Endothelial cell of umbilical vein (primary cell): ENCODE measurements at regions not wholly inside any gene's neighbourhood (a gene's known extent, or its start where the extent isn't known, plus 50 kb on each side); places are given as distances from the start of the nearest gene placed in this dataset.

Experiments
- BruUV-seq: library from RNA; stranded (reverse); fragments of 400-500 nt; replicated peaks from 2 replicates; lab custom pipeline; 2021; lab: Mats Ljungman, UMichigan
- CTCF ChIA-PET: fragments of 300-600, 350-600 bp; sonication (Branson Sonifier 250); formaldehyde crosslinking; loops from one replicate; lab custom pipeline; 2021; ENCODE audit warnings: antibody characterized with exemption, inconsistent platforms; lab: Charles Lee
- POLR2A ChIA-PET: fragments of 300-600, 350-600 bp; sonication (Branson Sonifier 250); formaldehyde crosslinking; loops from one replicate; lab custom pipeline; 2021; ENCODE audit warnings: antibody characterized with exemption, inconsistent platforms; lab: Charles Lee
- DNase-seq: peaks from one replicate; pipeline ENCODE4 v3.0.0-alpha.2; 2011; ENCODE audit warnings: low read depth, low spot score
- FAIRE-seq: peaks from 2 replicates; lab custom pipeline; 2011; peaks lifted over from hg19 to GRCh38; lab: Jason Lieb, UNC
- H2AFZ ChIP-seq: 2 replicates; pipeline ENCODE4 v1.6.0; 2012; ENCODE audit warnings: low read depth, low read length, control low read depth, inconsistent platforms
- H3K27ac ChIP-seq: 2 replicates; pipeline ENCODE4 v1.5.1; 2011; ENCODE audit warnings: low read depth, mild to moderate bottlenecking, control low read depth, low read length, moderate library complexity; ENCODE audit not compliant: insufficient read depth
- H3K27me3 ChIP-seq, 2 experiments: 2 replicates each; pipeline versions ENCODE4 v1.6.0 to v1.6.1; 2011; ENCODE audit warnings: low read length in 2 of 2, mixed read lengths in 1 of 2; ENCODE audit not compliant: control insufficient read depth in 2 of 2, insufficient read depth in 2 of 2
- H3K36me3 ChIP-seq, 2 experiments: 2 replicates in 1 of 2; 3 replicates in 1 of 2; pipeline ENCODE4 v1.5.1; 2011; ENCODE audit warnings: low read length in 2 of 2, mild to moderate bottlenecking in 1 of 2, moderate library complexity in 1 of 2; ENCODE audit not compliant: control insufficient read depth in 2 of 2, insufficient read depth in 2 of 2; ENCODE audit errors: extremely low read depth in 1 of 2
- H3K4me1 ChIP-seq: 3 replicates; pipeline ENCODE4 v1.5.1; 2011; ENCODE audit warnings: mild to moderate bottlenecking, low read length; ENCODE audit not compliant: control insufficient read depth, insufficient read depth; ENCODE audit errors: extremely low read depth
- H3K4me2 ChIP-seq: 2 replicates; pipeline ENCODE4 v1.6.1; 2011; ENCODE audit warnings: low read length, control low read depth, mixed read lengths; ENCODE audit not compliant: insufficient read depth
- H3K4me3 ChIP-seq, 3 experiments: fragments of 200-600 bp in 1 of 3; sonication (generic), shearing (Covaris generic) in 1 of 3; replicated peaks in 1 of 3; 2 replicates each; pipeline ENCODE4 v1.5.1; 2011 to 2016; ENCODE audit warnings: control low read depth in 3 of 3, low read length in 3 of 3, mild to moderate bottlenecking in 2 of 3, inconsistent platforms in 1 of 3, low read depth in 1 of 3, moderate library complexity in 1 of 3; ENCODE audit not compliant: insufficient read depth in 1 of 3
- H3K79me2 ChIP-seq: 2 replicates; pipeline ENCODE4 v1.6.0; 2012; ENCODE audit warnings: low read length, inconsistent platforms; ENCODE audit not compliant: control insufficient read depth, insufficient read depth
- H3K9ac ChIP-seq: replicated peaks from 2 replicates; pipeline ENCODE3; 2011; ENCODE audit warnings: low read length, control low read depth; ENCODE audit not compliant: insufficient read depth; ENCODE audit errors: extremely low read depth
- H3K9me1 ChIP-seq: replicated peaks from 3 replicates; pipeline ENCODE4 v1.6.0; 2011; ENCODE audit warnings: mild to moderate bottlenecking, low read length; ENCODE audit not compliant: control insufficient read depth, insufficient read depth; ENCODE audit errors: extremely low read depth
- H3K9me3 ChIP-seq: replicated peaks from 2 replicates; pipeline ENCODE4 v1.5.1; 2012; ENCODE audit warnings: low read length, inconsistent platforms; ENCODE audit not compliant: control insufficient read depth, insufficient read depth
- H4K20me1 ChIP-seq: replicated peaks from 2 replicates; pipeline ENCODE3; 2011; ENCODE audit warnings: mild to moderate bottlenecking, low read length; ENCODE audit not compliant: control insufficient read depth, insufficient read depth; ENCODE audit errors: extremely low read depth
- EZH2 ChIP-seq: IDR thresholded peaks from 2 replicates; pipeline ENCODE4 v1.6.1; 2012; ENCODE audit warnings: borderline replicate concordance, low read depth, mild to moderate bottlenecking, moderate library complexity, low read length, inconsistent platforms; ENCODE audit not compliant: severe bottlenecking
- FOS ChIP-seq: IDR thresholded peaks from 2 replicates; pipeline ENCODE4 v1.6.1; 2011; ENCODE audit warnings: mild to moderate bottlenecking, low read length, moderate library complexity, borderline replicate concordance; ENCODE audit not compliant: insufficient read depth
- GATA2 ChIP-seq: IDR thresholded peaks from 2 replicates; pipeline ENCODE4 v1.7.0; 2011; ENCODE audit warnings: low read depth, mild to moderate bottlenecking, moderate library complexity, mixed read lengths, low read length; ENCODE audit not compliant: insufficient read length, insufficient read depth
- JUN ChIP-seq: IDR thresholded peaks from 2 replicates; pipeline ENCODE4 v1.6.1; 2011; ENCODE audit warnings: borderline replicate concordance, low read depth; ENCODE audit not compliant: insufficient read length, insufficient read depth
- MYC ChIP-seq: IDR thresholded peaks from one replicate; pipeline ENCODE4 v1.6.1; 2011; ENCODE audit warnings: mild to moderate bottlenecking, low read depth, low read length
- POLR2A ChIP-seq: IDR thresholded peaks from 2 replicates; pipeline ENCODE4 v1.6.1; 2012; ENCODE audit warnings: low read depth, mild to moderate bottlenecking, control low read depth, low read length
- POLR2AphosphoS5 ChIP-seq: IDR thresholded peaks from 2 replicates; pipeline ENCODE4 v1.6.1; 2012; ENCODE audit warnings: low read depth, mild to moderate bottlenecking, control low read depth, low read length, moderate library complexity; ENCODE audit not compliant: insufficient read depth
- dilution Hi-C: fragments of 300-500 bp; cut with MboI; formaldehyde crosslinking; loops from one replicate; pipeline ENCODE4 v1.15.0; 2019; ENCODE audit warnings: low sequenced_read_pairs; ENCODE audit not compliant: extremely low pct_ligation_motif_present
- intact Hi-C: fragments of 100-400 bp; cut with micrococcal nuclease; formaldehyde crosslinking; loops from one replicate; pipeline ENCODE4 v1.10.0; 2022
- TF ChIP-seq, protein P1 (sequence below), 2 donors: IDR thresholded peaks; 1 replicate in 1 of 2; 2 replicates in 1 of 2; pipeline ENCODE4 v1.5.1; 2011; ENCODE audit warnings: low read length in 2 of 2, mild to moderate bottlenecking in 2 of 2, moderate library complexity in 2 of 2, control low read depth in 1 of 2, inconsistent platforms in 1 of 2, low read depth in 1 of 2; ENCODE audit not compliant: insufficient read depth in 1 of 2; ENCODE audit errors: extremely low read depth in 1 of 2
- TF ChIP-seq, protein P2 (sequence below): IDR thresholded peaks from 2 replicates; pipeline ENCODE4 v1.6.1; 2011; ENCODE audit not compliant: insufficient read depth, insufficient read length

- no peaks in the 10 kb centered on the region for H3K27me3 ChIP-seq
- no peak overlapping the region for H3K4me3 ChIP-seq
- no peak for FAIRE-seq
- dilution Hi-C loops (no loop called here), intact Hi-C loops (no loop called here)
- TF ChIP-seq MYC (no peak), POLR2AphosphoS5 (no peak), POLR2A (no peak), JUN (no peak), FOS (no peak), EZH2 (no peak), GATA2 (no peak)
- TF ChIP-seq, protein P1, sequence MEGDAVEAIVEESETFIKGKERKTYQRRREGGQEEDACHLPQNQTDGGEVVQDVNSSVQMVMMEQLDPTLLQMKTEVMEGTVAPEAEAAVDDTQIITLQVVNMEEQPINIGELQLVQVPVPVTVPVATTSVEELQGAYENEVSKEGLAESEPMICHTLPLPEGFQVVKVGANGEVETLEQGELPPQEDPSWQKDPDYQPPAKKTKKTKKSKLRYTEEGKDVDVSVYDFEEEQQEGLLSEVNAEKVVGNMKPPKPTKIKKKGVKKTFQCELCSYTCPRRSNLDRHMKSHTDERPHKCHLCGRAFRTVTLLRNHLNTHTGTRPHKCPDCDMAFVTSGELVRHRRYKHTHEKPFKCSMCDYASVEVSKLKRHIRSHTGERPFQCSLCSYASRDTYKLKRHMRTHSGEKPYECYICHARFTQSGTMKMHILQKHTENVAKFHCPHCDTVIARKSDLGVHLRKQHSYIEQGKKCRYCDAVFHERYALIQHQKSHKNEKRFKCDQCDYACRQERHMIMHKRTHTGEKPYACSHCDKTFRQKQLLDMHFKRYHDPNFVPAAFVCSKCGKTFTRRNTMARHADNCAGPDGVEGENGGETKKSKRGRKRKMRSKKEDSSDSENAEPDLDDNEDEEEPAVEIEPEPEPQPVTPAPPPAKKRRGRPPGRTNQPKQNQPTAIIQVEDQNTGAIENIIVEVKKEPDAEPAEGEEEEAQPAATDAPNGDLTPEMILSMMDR (IDR thresholded peaks at IDR 0.05; ENCODE audit: extremely low read depth in 1 of 2, insufficient read depth in 1 of 2, low read depth in 1 of 2, low read length in 2 of 2): no peak
- TF ChIP-seq, protein P2, sequence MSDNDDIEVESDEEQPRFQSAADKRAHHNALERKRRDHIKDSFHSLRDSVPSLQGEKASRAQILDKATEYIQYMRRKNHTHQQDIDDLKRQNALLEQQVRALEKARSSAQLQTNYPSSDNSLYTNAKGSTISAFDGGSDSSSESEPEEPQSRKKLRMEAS: no peak
- no peak overlapping the region for H3K27ac ChIP-seq
- no peak for DNase-seq
- H4K20me1 ChIP-seq: no peaks in the 10 kb centered on the region
- POLR2A ChIA-PET: no interaction called here
- CTCF ChIA-PET: no interaction called here
- no peaks in the 10 kb centered on the region for H3K9me3 ChIP-seq
- H3K36me3 ChIP-seq: no peaks in the 10 kb centered on the region
- H3K9ac ChIP-seq: no peak overlapping the region
- H3K4me1 ChIP-seq: no peaks in the 10 kb centered on the region
- no peak overlapping the region for H2AFZ ChIP-seq
- no TSS peak for BruUV-seq
- H3K9me1 ChIP-seq: no peaks in the 10 kb centered on the region
- H3K4me2 ChIP-seq: no peak overlapping the region
- no peaks in the 10 kb centered on the region for H3K79me2 ChIP-seq
These were observed 68.1 kb upstream of the FREM1 start for GRCh38 chr9:14978022-14979000.
